H7 (cell line): ENCODE measurements at regions not wholly inside any gene's neighbourhood (a gene's known extent, or its start where the extent isn't known, plus 50 kb on each side); places are given as distances from the start of the nearest gene placed in this dataset.
A peak's percentile ranks its signal among the peaks of the same experiment; 100 is the strongest.

ENCODE experiments used
- DNase-seq: peaks from one replicate; pipeline ENCODE4 v3.0.0; 2012
- H3K27me3 ChIP-seq: 2 replicates; pipeline ENCODE4 v1.6.0; 2011; ENCODE audit warnings: mild to moderate bottlenecking, low read length; ENCODE audit not compliant: control insufficient read depth, insufficient read depth
- H3K36me3 ChIP-seq: replicated peaks from 2 replicates; pipeline ENCODE4 v1.5.1; 2011; ENCODE audit warnings: low read length; ENCODE audit not compliant: control insufficient read depth, insufficient read depth
- H3K4me3 ChIP-seq: 2 replicates; pipeline ENCODE4 v1.5.1; 2011; ENCODE audit warnings: low read depth, mild to moderate bottlenecking, control low read depth, low read length, moderate library complexity; ENCODE audit not compliant: insufficient read depth

DNA sequence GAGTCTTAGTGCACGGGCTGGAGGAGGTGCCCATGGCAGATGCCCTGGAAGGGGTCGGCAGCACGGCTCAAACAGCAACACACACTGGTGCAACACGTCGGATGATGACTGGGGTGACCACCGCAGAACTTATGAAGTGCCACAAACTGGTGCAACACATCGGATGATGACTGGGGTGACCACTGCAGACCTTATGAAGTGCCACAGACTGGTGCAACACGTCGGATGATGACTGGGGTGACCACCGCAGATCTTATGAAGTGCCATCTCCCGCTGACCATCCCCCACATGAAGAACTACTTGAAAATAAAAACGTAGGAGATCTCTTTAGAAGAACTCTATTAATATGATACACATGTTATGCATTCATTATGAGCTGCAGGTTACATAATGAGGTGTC is 218.3 kb downstream of the TBXT start:
- no peak overlapping the region for H3K4me3 ChIP-seq
- no peaks in the 10 kb centered on the region; the same call in 1 of the 2 replicates for H3K27me3 ChIP-seq
- no peak for DNase-seq
- no peaks in the 10 kb centered on the region for H3K36me3 ChIP-seq

DNA sequence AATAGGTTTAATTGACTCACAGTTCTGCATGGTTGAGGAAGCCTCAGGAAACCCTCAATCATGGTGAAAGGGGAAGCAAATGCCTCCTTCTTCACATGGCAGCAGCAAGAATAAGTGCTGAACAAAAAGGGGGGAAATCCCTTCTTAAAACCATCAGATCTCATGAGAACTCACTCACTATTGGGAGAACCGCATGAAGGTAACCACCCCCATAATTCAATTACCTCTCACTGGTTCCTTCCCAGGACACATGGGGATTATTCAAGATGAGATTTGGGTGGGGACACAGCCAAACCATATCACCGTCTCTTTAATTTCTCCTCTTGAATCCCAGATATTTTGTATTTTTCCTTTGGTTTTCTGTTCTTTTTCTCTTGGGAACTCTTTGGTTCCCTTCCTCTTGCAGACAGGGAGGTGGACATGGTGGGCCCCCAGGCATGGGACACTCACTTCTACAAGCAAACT is 223.6 kb downstream of the TBXT start:
- H3K4me3 ChIP-seq: no peak overlapping the region
- no peaks in the 10 kb centered on the region for H3K36me3 ChIP-seq
- H3K27me3 ChIP-seq: no peaks in the 10 kb centered on the region
- DNase-seq: no peak

DNA sequence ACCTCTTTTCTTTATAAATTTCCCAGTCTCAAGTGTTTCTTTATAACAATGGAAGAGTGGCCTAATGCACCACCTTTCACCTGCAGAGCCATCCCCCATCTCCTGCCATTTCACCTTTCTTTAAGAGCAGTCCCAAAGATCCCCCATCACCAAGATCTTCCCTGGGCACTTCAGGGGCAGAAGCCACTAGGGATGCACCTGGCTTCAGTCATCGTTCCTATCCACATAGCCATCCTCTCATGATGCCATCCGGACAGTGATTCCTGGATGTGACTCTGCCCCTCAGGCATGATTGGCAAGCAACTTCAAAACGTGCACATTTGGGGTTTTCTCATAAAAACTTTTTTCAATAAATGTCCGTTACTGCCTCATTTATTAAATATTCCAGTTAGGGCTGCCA is 225.9 kb downstream of the TBXT start:
- Histone ChIP-seq H3K27me3 (no peaks in the 10 kb centered on the region), H3K4me3 (no peak overlapping the region), H3K36me3 (no peaks in the 10 kb centered on the region)
- no peak for DNase-seq

DNA sequence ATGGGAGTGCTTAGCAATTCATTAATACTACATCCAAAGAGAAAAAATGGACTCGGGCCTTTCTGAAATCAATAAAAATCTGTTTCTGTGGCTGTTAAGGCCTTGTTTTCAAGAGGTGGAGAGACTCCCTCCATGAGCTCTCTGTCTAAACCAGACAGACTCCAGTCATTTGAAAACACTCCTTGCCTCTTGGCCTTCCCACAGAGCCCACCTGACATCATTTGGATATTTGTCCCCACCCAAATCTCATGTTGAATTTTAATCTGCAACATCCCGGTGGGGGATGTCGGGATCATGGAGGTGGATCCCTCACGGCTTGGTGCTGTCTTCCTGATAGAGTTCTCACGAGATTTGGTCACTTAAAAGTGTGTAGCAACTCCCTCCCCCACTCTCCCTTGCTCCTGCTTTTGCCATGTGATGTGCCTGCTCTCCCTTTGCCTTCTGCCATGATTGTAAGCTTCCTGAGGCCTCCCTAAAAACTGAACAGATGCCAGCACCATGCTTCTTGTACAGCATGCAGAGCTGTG is 226.3 kb downstream of the TBXT start:
- no peaks in the 10 kb centered on the region for H3K36me3 ChIP-seq
- no peaks in the 10 kb centered on the region for H3K27me3 ChIP-seq
- no peak for DNase-seq
- H3K4me3 ChIP-seq: no peak overlapping the region

DNA sequence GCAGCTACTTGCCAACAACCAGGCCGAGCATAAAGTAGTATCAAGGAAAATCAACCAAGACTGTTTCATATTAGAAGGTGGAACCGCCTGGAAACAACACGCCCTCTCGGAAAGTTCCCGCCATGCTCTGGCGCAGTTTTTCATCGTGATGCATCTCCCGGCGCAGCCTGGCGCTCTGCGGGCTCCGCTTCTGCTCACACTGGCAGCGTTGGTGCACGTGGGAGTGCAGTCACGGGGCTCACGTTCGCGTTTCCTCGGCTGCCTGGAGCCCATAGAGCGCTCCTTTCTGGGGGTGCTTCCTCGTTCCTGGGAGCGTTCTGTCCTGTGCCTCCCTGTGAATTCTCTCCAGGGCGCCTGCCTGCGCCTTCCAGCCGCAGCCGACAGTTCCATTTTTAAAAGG is 227.3 kb downstream of the TBXT start:
- H3K36me3 ChIP-seq: no peaks in the 10 kb centered on the region
- H3K27me3 ChIP-seq: no peaks in the 10 kb centered on the region
- H3K4me3 ChIP-seq: no peak overlapping the region
- no peak for DNase-seq

DNA sequence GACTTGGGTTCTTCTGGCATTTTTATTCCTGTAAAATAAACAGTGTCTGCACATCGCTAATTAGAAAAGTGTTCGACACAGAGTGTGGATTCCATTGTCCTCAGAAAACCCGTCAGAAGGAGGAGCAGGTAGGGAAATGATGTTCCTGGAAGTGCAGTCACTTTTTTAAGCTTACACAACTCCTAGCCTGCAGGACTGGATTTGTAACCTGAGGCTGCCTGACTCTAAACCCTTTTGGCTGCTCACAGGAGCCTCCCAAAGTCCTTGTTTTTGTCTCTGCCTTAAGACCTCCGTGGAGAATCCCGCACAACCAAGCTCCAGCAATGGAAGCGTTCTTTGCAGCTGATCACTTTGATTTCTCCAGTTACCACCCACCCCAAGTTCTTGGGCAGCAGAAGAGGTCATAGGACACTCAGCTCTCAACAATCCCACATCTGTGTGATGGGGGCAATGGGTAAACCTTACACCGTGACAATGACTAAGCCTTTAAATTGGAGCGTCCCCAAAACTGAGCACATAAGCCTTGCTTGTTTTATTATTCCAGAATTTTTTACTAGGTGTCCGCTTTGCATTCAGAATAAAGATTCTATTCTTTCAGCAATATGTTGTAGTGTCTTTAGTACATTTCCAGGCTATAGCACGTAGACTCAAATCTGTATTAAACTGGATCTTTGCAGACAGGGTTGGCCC is 227.9 kb downstream of the TBXT start:
- Histone ChIP-seq H3K4me3 (no peak overlapping the region), H3K27me3 (no peaks in the 10 kb centered on the region), H3K36me3 (no peaks in the 10 kb centered on the region)
- no peak for DNase-seq

DNA sequence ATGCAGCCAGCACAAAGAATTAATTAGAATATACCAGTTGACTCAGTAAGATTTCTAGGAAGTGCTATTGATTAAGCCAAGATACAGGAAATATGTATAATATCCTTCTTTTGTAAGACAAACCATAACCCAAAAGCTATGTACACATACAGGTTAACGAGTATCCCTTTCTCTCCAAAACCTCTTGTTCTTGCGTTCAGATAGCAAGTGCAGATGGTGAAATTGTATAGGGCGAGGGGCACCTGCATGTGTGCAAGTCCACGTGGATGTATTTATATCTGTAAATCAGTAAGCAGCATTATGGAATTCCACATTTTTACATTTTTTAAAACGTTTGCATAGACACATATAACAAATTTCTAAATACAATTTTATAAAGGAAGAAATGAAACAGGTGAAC is 228.6 kb downstream of the TBXT start:
- no peak for DNase-seq
- H3K27me3 ChIP-seq: no peaks in the 10 kb centered on the region
- H3K4me3 ChIP-seq: no peak overlapping the region
- H3K36me3 ChIP-seq: no peaks in the 10 kb centered on the region

DNA sequence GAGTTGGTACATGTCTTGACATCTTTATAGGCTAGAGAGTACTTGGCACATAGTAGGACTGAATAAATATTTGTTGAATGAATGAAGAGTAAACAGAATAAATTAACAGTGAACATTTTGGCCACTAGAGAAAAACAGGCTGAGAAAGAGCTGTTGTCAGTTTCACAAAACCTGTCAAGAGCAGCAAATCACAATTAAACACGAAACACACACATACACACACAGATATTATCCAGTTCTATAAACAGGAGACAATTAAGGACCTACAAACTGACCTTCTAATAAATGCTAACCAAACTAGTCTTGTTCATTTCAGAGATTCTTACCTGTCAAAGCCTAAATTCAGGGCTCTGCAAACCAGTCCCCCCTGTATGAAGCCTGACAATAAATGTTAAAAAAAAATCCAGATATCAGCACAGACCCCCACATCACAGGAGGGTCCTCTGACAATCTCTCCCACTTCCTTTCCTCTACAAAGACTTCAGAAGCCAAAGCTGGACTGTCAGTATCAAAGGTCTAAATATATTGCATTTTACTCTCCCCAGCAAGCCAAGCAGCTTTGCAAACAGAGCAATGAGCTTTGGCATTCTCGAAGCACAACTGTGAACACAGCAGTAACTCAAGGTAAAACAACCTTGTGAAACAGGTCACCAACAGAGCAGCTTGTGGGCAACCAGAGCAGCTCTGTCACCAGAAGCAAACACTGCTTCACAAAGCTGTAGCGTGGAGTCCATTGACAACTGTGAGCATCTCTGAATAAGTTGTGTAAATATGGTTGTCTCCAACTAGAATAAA is 229.9 kb downstream of the TBXT start:
- Histone ChIP-seq H3K36me3 (no peaks in the 10 kb centered on the region), H3K27me3 (no peaks in the 10 kb centered on the region), H3K4me3 (no peak overlapping the region)
- DNase-seq: no peak

DNA sequence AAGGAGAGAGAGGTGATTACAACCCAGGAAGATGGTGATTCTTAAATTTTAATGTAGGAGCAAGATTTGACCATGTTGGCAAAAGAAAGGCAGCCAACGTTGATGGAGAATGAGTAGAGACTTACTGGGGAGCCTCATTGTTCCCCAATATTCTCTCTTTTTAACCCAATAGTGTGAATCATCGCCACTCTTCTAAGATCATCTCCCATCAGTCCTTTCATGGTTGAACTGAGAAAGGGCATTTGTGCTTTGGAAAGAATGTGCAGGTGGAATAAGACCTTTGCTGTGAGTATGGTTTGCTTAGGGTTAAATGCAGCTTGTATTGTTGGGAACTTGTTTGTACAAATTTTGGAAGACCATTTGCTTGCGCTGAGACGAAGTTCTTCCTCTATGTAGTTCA is 231.0 kb downstream of the TBXT start:
- no peak for DNase-seq
- no peaks in the 10 kb centered on the region for H3K27me3 ChIP-seq
- H3K36me3 ChIP-seq: no peaks in the 10 kb centered on the region
- no peak overlapping the region for H3K4me3 ChIP-seq

DNA sequence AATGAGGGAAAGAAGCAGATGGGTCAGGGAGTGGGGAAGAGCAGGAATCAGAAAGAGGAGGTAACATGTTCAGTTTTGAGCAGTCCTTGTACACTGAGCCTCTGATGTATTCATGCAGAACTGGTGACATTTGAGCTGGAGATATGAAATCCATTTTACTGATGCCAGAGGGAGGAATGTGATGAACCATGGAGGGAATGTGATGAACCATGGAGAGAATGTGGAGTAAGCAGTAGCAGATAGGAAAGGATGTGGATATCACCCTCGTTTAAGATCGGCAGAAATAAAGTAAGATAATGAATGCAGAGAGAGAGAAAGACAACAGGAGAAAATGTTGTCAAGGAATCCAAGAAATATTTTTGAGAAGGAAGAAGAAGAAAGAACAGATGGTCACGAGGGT is 231.6 kb downstream of the TBXT start:
- Histone ChIP-seq H3K27me3 (no peaks in the 10 kb centered on the region), H3K36me3 (no peaks in the 10 kb centered on the region), H3K4me3 (no peak overlapping the region)
- DNase-seq: no peak

DNA sequence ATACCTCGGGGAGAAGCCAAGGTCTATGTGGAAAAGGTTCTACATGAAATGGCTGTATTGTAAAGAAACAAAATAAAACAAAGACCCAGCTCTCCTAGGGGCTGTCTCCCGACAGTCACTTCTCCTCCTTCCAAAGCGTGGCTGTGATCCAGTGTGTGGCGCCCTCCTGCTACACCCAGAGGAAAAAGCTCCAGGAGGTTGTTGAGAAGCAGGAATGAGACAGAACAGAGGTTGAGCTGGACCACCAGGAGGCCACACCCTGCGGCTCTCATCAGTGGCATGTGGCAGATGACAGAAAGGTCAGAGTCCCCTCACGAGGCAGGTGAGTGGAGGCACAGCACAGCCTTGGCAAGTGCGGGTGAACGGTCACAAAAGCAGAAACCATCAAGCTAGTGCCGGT is 236.0 kb downstream of the TBXT start:
- peak; percentile 46 for DNase-seq
- Histone ChIP-seq H3K36me3 (no peaks in the 10 kb centered on the region), H3K4me3 (no peak overlapping the region), H3K27me3 (no peaks in the 10 kb centered on the region)

DNA sequence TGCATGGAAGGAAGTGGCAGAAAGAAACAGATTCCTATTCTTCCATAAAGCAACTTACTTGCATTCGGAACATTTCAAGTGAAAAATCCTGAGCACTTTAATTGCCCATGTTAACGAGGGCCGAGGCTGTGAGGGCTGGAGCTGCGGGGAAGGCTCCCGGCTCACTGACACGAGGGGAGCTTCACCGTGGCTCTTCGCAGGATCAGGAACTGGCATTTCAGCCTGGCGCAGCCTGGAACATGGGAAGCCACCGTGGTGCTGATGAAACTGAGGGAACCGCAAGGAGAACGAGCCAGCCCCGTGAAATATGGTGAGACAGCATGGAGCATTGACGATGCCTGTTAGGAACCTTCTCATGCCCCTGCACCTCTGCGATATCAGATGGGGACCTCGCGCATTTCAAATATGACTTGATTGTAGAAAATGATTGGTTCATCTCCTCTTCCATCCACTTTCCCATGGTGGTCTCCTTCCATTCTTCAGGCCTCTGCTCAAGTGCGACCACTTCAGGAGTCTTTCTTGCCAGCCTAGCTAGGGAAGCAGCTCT is 236.9 kb downstream of the TBXT start:
- no peak for DNase-seq
- no peak overlapping the region for H3K4me3 ChIP-seq
- no peaks in the 10 kb centered on the region for H3K27me3 ChIP-seq
- H3K36me3 ChIP-seq: no peaks in the 10 kb centered on the region

DNA sequence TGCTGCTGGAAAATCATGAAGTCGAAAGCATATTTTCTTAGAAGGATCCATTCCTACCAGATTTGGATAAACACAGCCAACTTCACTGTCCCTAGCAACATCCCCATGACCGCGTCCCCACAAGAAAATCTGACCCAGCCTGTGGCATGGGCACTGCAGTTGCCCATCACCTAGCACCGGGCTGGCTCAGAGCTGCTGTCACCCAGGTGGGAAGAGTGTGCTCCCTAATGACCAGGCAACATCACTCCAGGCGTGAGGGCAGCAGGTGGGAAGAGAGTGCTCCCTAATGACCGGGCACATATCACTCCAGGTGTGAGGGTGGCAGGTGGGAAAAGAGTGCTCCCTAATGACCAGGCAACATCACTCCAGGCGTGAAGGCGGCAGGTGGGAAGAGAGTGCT is 238.0 kb downstream of the TBXT start:
- no peaks in the 10 kb centered on the region for H3K27me3 ChIP-seq
- no peak for DNase-seq
- H3K36me3 ChIP-seq: no peaks in the 10 kb centered on the region
- no peak overlapping the region for H3K4me3 ChIP-seq

DNA sequence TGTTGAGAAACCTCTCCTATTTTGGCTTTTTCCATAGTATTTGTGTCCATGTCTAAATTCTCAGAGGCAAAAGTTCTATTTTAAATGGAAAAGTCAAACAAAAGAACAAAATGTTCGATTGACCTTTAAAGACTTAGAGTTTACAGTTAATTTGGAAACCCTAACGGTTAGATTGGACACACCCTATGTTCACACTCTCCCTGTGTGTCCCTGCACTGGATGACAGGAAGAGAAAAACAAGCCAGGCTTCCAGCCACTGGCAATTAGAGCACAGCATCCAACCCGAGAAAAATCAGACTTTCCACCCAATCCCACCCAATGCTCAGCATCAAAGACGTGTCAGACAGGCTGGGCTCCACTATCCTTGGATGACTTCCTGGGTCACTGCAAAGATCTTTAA is 241.3 kb downstream of the TBXT start:
- DNase-seq: no peak
- Histone ChIP-seq H3K36me3 (no peaks in the 10 kb centered on the region), H3K4me3 (no peak overlapping the region), H3K27me3 (no peaks in the 10 kb centered on the region)
